Neuronal stem cell (in vitro differentiated cells): ENCODE measurements at regions not wholly inside any gene's neighbourhood (a gene's known extent, or its start where the extent isn't known, plus 50 kb on each side); places are given as distances from the start of the nearest gene placed in this dataset.

Experiments
- DNase-seq: peaks from one replicate; pipeline ENCODE4 v3.0.0-alpha.2; 2013; ENCODE audit warnings: low spot score
- H2AFZ ChIP-seq: one replicate; pipeline ENCODE4 v1.6.1; 2013; ENCODE audit warnings: mild to moderate bottlenecking, low read length, inconsistent platforms
- H2AK5ac ChIP-seq: 2 replicates; pipeline ENCODE4 v1.6.1; 2013; ENCODE audit warnings: low read depth, mild to moderate bottlenecking, inconsistent platforms, low read length, moderate library complexity, mixed read lengths
- H2BK120ac ChIP-seq: 2 replicates; pipeline ENCODE4 v1.6.1; 2013; ENCODE audit warnings: low read depth, mild to moderate bottlenecking, inconsistent platforms, low read length, moderate library complexity, mixed read lengths
- H2BK12ac ChIP-seq: one replicate; pipeline ENCODE4 v1.6.1; 2013; ENCODE audit warnings: low read length, inconsistent platforms
- H2BK15ac ChIP-seq: 2 replicates; pipeline ENCODE4 v1.6.1; 2013; ENCODE audit warnings: mild to moderate bottlenecking, low read length, inconsistent platforms, mixed read lengths
- H2BK5ac ChIP-seq: one replicate; pipeline ENCODE4 v1.6.1; 2013; ENCODE audit warnings: inconsistent platforms, mild to moderate bottlenecking, low read length, moderate library complexity
- H3K14ac ChIP-seq: one replicate; pipeline ENCODE4 v1.6.1; 2013; ENCODE audit warnings: low read length, inconsistent platforms
- H3K18ac ChIP-seq: 2 replicates; pipeline ENCODE4 v1.6.1; 2013; ENCODE audit warnings: low read length, inconsistent platforms
- H3K23ac ChIP-seq: 2 replicates; pipeline ENCODE4 v1.6.1; 2013; ENCODE audit warnings: low read depth, mild to moderate bottlenecking, mixed read lengths, low read length, inconsistent platforms; ENCODE audit not compliant: poor library complexity
- H3K27ac ChIP-seq: replicated peaks from 3 replicates; pipeline ENCODE4 v1.5.1; 2013; ENCODE audit warnings: low read length, inconsistent platforms
- H3K27me3 ChIP-seq, 3 experiments: 2 replicates each; pipeline ENCODE4 v1.6.1; 2013; ENCODE audit warnings: low read length in 3 of 3, mild to moderate bottlenecking in 2 of 3, inconsistent platforms in 1 of 3, low read depth in 1 of 3, mixed read lengths in 1 of 3, moderate library complexity in 1 of 3; ENCODE audit not compliant: control insufficient read depth in 3 of 3, insufficient read depth in 3 of 3
- H3K36me3 ChIP-seq, 2 donors: replicated peaks in 1 of 2; 2 replicates each; pipeline ENCODE4 v1.6.1; 2013; ENCODE audit warnings: low read length in 2 of 2; ENCODE audit not compliant: control insufficient read depth in 2 of 2, insufficient read depth in 2 of 2
- H3K4ac ChIP-seq: 2 replicates; pipeline ENCODE4 v1.6.1; 2013; ENCODE audit warnings: inconsistent platforms, mild to moderate bottlenecking, low read length, moderate library complexity
- H3K4me1 ChIP-seq, 2 donors: 1 replicate in 1 of 2; 2 replicates in 1 of 2; pipeline ENCODE4 v1.6.1; 2013; ENCODE audit warnings: low read length in 2 of 2, low read depth in 1 of 2; ENCODE audit not compliant: control insufficient read depth in 2 of 2, insufficient read depth in 1 of 2
- H3K4me2 ChIP-seq: one replicate; pipeline ENCODE4 v1.6.1; 2013; ENCODE audit warnings: mild to moderate bottlenecking, low read length, inconsistent platforms; ENCODE audit not compliant: insufficient read depth, poor library complexity, severe bottlenecking
- H3K4me3 ChIP-seq, 2 donors: 2 replicates each; pipeline ENCODE4 v1.5.1; 2013; ENCODE audit warnings: low read length in 2 of 2, mild to moderate bottlenecking in 2 of 2, inconsistent platforms in 1 of 2, moderate library complexity in 1 of 2
- H3K79me1 ChIP-seq: one replicate; pipeline ENCODE4 v1.6.1; 2013; ENCODE audit warnings: low read depth, mild to moderate bottlenecking, inconsistent platforms, low read length, moderate library complexity
- H3K9ac ChIP-seq: one replicate; pipeline ENCODE4 v1.6.1; 2013; ENCODE audit warnings: mild to moderate bottlenecking, low read depth, low read length, inconsistent platforms; ENCODE audit not compliant: poor library complexity
- H3K9me3 ChIP-seq, 2 donors: replicated peaks in 1 of 2; 2 replicates each; pipeline versions ENCODE3 to v1.6.1; 2013; ENCODE audit warnings: low read length in 2 of 2, mild to moderate bottlenecking in 2 of 2, inconsistent platforms in 1 of 2, low read depth in 1 of 2, mixed read lengths in 1 of 2, moderate library complexity in 1 of 2; ENCODE audit not compliant: control insufficient read depth in 2 of 2, insufficient read depth in 1 of 2
- H4K8ac ChIP-seq: one replicate; pipeline ENCODE4 v1.6.1; 2013; ENCODE audit warnings: low read depth, mild to moderate bottlenecking, inconsistent platforms, low read length, moderate library complexity
- H4K91ac ChIP-seq: one replicate; pipeline ENCODE4 v1.6.1; 2013; ENCODE audit warnings: low read length, low read depth, mild to moderate bottlenecking, inconsistent platforms; ENCODE audit not compliant: poor library complexity
- WGBS, 2 donors: extraction: QIAGEN DNeasy Blood & Tissue Kit; methylation state at CpG; one replicate each; pipeline ENCODE4 v1.1.7; 2013; ENCODE audit warnings: missing lambda C conversion rate in 2 of 2, mixed read lengths in 1 of 2; ENCODE audit not compliant: insufficient read length in 2 of 2, insufficient replicate concordance in 1 of 2; ENCODE audit errors: extremely low coverage in 2 of 2; 5-methylcytosine and 5-hydroxymethylcytosine counted together

DNA sequence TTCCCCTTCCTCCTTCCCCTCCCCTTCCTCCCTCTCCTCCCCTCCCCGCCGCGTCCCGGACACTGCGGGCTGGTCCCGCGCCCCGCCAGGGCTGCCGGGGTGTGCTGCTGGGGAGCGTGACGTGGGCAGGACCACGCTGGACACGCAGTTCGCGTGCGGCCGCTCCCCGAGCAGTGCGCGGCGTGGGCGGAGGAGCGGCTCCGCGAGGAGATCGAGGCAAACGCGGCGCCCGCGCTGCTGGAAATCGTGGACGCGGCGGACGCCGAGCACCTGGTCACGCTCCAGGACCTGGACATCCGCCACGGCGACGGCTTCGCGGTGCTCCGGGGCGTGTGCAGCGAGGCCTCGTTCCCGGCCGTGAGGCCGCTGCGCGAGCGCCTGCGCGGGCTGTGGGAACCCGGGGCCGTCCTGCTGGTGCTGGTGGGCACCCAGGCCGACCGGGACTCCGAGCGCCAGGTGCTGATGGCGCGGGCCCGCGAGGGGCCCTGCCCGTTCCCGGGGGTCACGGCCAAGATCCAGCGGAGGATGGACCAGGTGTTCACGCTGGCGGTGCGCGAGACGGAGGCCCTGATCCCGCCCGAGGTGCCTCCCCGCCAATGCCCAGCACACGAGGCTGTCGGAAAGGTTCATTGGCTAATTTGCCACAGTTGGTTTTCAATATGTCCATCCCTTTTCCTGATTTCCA lies 84.3 kb downstream of the TNFAIP2 start:
- H3K4ac ChIP-seq, result no peak overlapping the region
- H3K18ac ChIP-seq, result peak overlapping the region; percentile 93
- H3K36me3 ChIP-seq, result no peaks in the 10 kb centered on the region
- H3K9me3 ChIP-seq, result peaks cover 22 to 27% of the 10 kb centered on the region in 2 donors
- DNase-seq, result no peak
- peak overlapping the region; percentile 30 for H2BK12ac ChIP-seq
- peaks cover 7 to 45% (median 28%) of the 10 kb centered on the region in 3 experiments for H3K27me3 ChIP-seq
- peak overlapping the region; percentile 88 for H3K9ac ChIP-seq
- H3K14ac ChIP-seq, result no peak overlapping the region
- WGBS, 2 donors, result no CpG with 5 or more reads among the region's 80 CpGs
- no peak overlapping the region for H4K8ac ChIP-seq
- H2BK120ac ChIP-seq, result no peak overlapping the region
- no peak overlapping the region for H2BK15ac ChIP-seq
- H2AK5ac ChIP-seq, result no peak overlapping the region
- H3K4me3 ChIP-seq, result peak overlapping the region; percentile 32 to 80
- no peaks in the 10 kb centered on the region for H3K4me1 ChIP-seq
- peak overlapping the region; percentile 84 for H2AFZ ChIP-seq
- H2BK5ac ChIP-seq, result no peak overlapping the region
- H4K91ac ChIP-seq, result no peak overlapping the region
- H3K4me2 ChIP-seq, result peak overlapping the region; percentile 75
- H3K27ac ChIP-seq, result no peak overlapping the region
- H3K79me1 ChIP-seq, result peaks cover 2% of the 10 kb centered on the region
- peak overlapping the region; percentile 49 for H3K23ac ChIP-seq

DNA sequence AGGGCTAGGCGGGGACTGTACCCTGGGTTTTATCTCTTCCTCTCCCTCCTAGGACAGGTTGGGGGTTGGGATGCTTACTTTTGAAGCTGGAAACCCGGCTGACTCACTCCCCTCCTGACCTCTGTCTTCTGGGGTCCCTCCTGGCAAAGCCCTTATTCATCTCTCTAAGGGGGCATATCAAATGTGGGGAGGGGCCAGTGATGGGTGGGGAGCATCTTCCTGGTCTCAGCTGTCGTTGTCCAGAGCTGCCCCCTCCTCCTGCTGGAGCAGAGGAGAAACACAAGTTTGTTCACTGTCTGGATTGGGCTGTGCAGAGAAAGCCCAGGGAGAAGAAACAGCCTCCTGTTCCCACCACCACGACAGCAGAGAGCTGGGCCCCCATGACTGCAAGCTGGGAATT lies 85.8 kb downstream of the TNFAIP2 start:
- no peak overlapping the region for H3K23ac ChIP-seq

DNA sequence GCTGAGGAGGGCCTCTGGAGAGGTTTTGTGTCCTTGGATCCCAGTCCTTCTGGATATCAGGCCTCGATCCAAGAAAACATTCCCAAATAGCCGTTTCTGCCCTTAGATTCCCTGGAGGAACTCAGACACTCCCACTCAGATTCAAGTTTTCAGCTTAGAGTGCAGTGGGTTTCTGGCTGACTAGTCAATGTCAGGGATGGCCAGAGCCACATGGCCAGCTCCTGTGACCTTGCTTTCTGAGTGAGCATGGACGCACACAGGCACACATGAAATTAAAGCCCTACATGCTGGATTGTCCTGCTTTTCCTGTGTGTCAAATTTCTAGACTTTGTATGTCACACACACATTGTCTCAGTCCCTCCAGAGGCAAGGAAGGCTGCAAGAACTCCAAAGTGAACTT lies 86.2 kb downstream of the TNFAIP2 start:
- H2AK5ac ChIP-seq, result no peak overlapping the region
- H3K4ac ChIP-seq, result no peak overlapping the region
- H2BK5ac ChIP-seq, result no peak overlapping the region
- no peak overlapping the region for H3K9ac ChIP-seq
- H3K14ac ChIP-seq, result no peak overlapping the region
- no peak overlapping the region for H2BK15ac ChIP-seq
- H3K9me3 ChIP-seq, result peaks cover 13 to 20% of the 10 kb centered on the region in 2 donors
- no peak overlapping the region for H2BK120ac ChIP-seq
- WGBS, 2 donors, result no CpG with 5 or more reads among the region's 3 CpGs
- no peak overlapping the region for H3K4me3 ChIP-seq
- no peaks in the 10 kb centered on the region for H3K36me3 ChIP-seq
- H3K27me3 ChIP-seq, result peaks cover 7 to 58% (median 28%) of the 10 kb centered on the region in 3 experiments
- no peaks in the 10 kb centered on the region for H3K79me1 ChIP-seq
- H3K23ac ChIP-seq, result no peak overlapping the region
- no peak overlapping the region for H2AFZ ChIP-seq
- H4K8ac ChIP-seq, result no peak overlapping the region
- DNase-seq, result no peak
- no peak overlapping the region for H2BK12ac ChIP-seq
- H3K4me1 ChIP-seq, result no peaks in the 10 kb centered on the region
- no peak overlapping the region for H4K91ac ChIP-seq
- H3K18ac ChIP-seq, result no peak overlapping the region
- H3K4me2 ChIP-seq, result no peak overlapping the region
- no peak overlapping the region for H3K27ac ChIP-seq

More for the DNA sequence above, 85.8 kb downstream of the TNFAIP2 start:
- Histone ChIP-seq H3K36me3 (no peaks in the 10 kb centered on the region), H3K4me2 (no peak overlapping the region), H2AFZ (no peak overlapping the region), H3K27ac (no peak overlapping the region), H4K8ac (no peak overlapping the region), H3K4me3 (no peak overlapping the region), H2BK5ac (no peak overlapping the region), H3K4me1 (no peaks in the 10 kb centered on the region), H3K14ac (no peak overlapping the region), H4K91ac (no peak overlapping the region), H2AK5ac (no peak overlapping the region), H3K18ac (no peak overlapping the region), H3K9me3 (peaks cover 18 to 25% of the 10 kb centered on the region in 2 donors), H2BK15ac (no peak overlapping the region), H2BK12ac (no peak overlapping the region), H2BK120ac (no peak overlapping the region), H3K4ac (no peak overlapping the region), H3K9ac (no peak overlapping the region), H3K79me1 (no peaks in the 10 kb centered on the region), H3K27me3 (peaks cover 7 to 54% (median 28%) of the 10 kb centered on the region in 3 experiments)
- DNase-seq, result no peak
- WGBS, 2 donors, result no CpG with 5 or more reads among the region's 4 CpGs

DNA sequence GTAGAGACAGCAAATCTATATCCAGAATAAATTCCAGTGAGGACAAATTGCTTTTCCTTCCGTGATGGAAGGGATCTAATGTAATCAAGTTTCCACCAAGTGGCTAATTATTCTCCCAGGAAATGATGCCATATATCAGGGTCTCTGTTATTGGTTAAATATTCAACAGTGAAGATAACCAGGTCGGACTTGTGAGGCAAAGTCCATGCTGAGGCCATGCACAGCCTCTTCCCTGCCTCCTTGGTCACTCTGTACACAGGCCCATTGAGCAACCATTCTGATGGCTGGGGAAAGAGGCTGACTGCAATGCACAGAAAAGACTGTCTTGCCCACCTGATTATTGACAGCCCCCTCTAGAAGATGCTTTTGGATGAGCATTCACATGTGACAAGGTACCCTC lies 90.1 kb downstream of the TNFAIP2 start:
- Histone ChIP-seq H2AFZ (no peak overlapping the region), H3K79me1 (no peaks in the 10 kb centered on the region), H3K4me1 (no peaks in the 10 kb centered on the region), H4K91ac (no peak overlapping the region), H3K9me3 (no peaks in the 10 kb centered on the region), H3K9ac (no peak overlapping the region), H3K18ac (no peak overlapping the region), H2BK15ac (no peak overlapping the region), H3K4me2 (no peak overlapping the region), H4K8ac (no peak overlapping the region), H2BK5ac (no peak overlapping the region), H2BK12ac (no peak overlapping the region), H3K4ac (no peak overlapping the region), H3K14ac (no peak overlapping the region), H2AK5ac (no peak overlapping the region), H3K27me3 (peaks cover 0 to 63% (median 8%) of the 10 kb centered on the region in 3 experiments), H3K27ac (no peak overlapping the region), H2BK120ac (no peak overlapping the region), H3K36me3 (no peaks in the 10 kb centered on the region), H3K4me3 (no peak overlapping the region), H3K23ac (no peak overlapping the region)
- DNase-seq, result no peak
- WGBS, 2 donors, result no CpG with 5 or more reads among the region's 2 CpGs
